Muscle of leg (tissue), 3 donors: ENCODE measurements at regions not wholly inside any gene's neighbourhood (a gene's known extent, or its start where the extent isn't known, plus 50 kb on each side); places are given as distances from the start of the nearest gene placed in this dataset.
"Not testable (repeated sequence)": the region's sequence is repeated elsewhere in the genome, so short reads cannot be mapped to it uniquely, and the experiment has no call there.

ENCODE experiments used
- DNase-seq: peaks from one replicate; pipeline ENCODE4 v3.0.0; 2013
- H3K27ac ChIP-seq: one replicate; pipeline ENCODE4 v1.5.1; 2013; ENCODE audit warnings: mild to moderate bottlenecking, low read length, control low read depth
- H3K27me3 ChIP-seq: one replicate; pipeline ENCODE4 v1.6.1; 2013; ENCODE audit warnings: low read length; ENCODE audit not compliant: control insufficient read depth, insufficient read depth
- H3K36me3 ChIP-seq: one replicate; pipeline ENCODE4 v1.6.1; 2013; ENCODE audit warnings: low read length; ENCODE audit not compliant: control insufficient read depth, insufficient read depth
- H3K4me1 ChIP-seq: one replicate; pipeline ENCODE4 v1.6.1; 2013; ENCODE audit warnings: low read length; ENCODE audit not compliant: control insufficient read depth, insufficient read depth
- H3K4me3 ChIP-seq: one replicate; pipeline ENCODE4 v1.5.1; 2013; ENCODE audit warnings: low read length, control low read depth
- H3K9me3 ChIP-seq: replicated peaks from 2 replicates; pipeline ENCODE4 v1.6.1; 2013; ENCODE audit warnings: low read depth, low read length; ENCODE audit not compliant: control insufficient read depth
- WGBS: methylation state at CpG from one replicate; pipeline ENCODE4 v1.1.5; 2013; ENCODE audit warnings: missing lambda C conversion rate; ENCODE audit not compliant: insufficient coverage; 5-methylcytosine and 5-hydroxymethylcytosine counted together

- Histone ChIP-seq H3K27me3 (no peaks in the 10 kb centered on the region), H3K27ac (no peak overlapping the region), H3K36me3 (no peaks in the 10 kb centered on the region), H3K4me1 (peaks cover 3% of the 10 kb centered on the region), H3K4me3 (no peak overlapping the region), H3K9me3 (no peaks in the 10 kb centered on the region)
- WGBS = 28% methylated on average over 5 of the region's 7 CpGs
- DNase-seq = peak; percentile 30
Measured at GRCh38 chr1:230572121-230573105, 69.9 kb upstream of the COG2 start.

- no peaks in the 10 kb centered on the region for H3K27me3 ChIP-seq
- no peaks in the 10 kb centered on the region for H3K36me3 ChIP-seq
- peaks cover 3% of the 10 kb centered on the region for H3K4me1 ChIP-seq
- no peaks in the 10 kb centered on the region for H3K9me3 ChIP-seq
- H3K27ac ChIP-seq = no peak overlapping the region
- WGBS = 80% methylated on average over 2 of the region's 4 CpGs
- DNase-seq = no peak
- H3K4me3 ChIP-seq = no peak overlapping the region
Measured at GRCh38 chr1:230570724-230571360, 71.4 kb upstream of the COG2 start.

- H3K27me3 ChIP-seq = no peaks in the 10 kb centered on the region
- no peaks in the 10 kb centered on the region for H3K9me3 ChIP-seq
- no peak overlapping the region for H3K27ac ChIP-seq
- H3K4me1 ChIP-seq = peaks cover 3% of the 10 kb centered on the region
- WGBS = 77% methylated on average over 6 of the region's 9 CpGs
- H3K36me3 ChIP-seq = no peaks in the 10 kb centered on the region
- no peak overlapping the region for H3K4me3 ChIP-seq
- no peak for DNase-seq
Measured at GRCh38 chr1:230569201-230569600, 73.1 kb upstream of the COG2 start.

GRCh38 chr1:230568676-230569075 is 73.6 kb upstream of the COG2 start:
- Histone ChIP-seq H3K36me3 (no peaks in the 10 kb centered on the region), H3K4me3 (no peak overlapping the region), H3K9me3 (no peaks in the 10 kb centered on the region), H3K27me3 (no peaks in the 10 kb centered on the region), H3K4me1 (peaks cover 3% of the 10 kb centered on the region), H3K27ac (no peak overlapping the region)
- WGBS = 58% methylated on average over 2 of the region's 4 CpGs
- DNase-seq = no peak

GRCh38 chr1:230568008-230568407 is 74.3 kb upstream of the COG2 start:
- no peak overlapping the region for H3K4me3 ChIP-seq
- H3K4me1 ChIP-seq = peaks cover 2% of the 10 kb centered on the region
- H3K36me3 ChIP-seq = no peaks in the 10 kb centered on the region
- no peaks in the 10 kb centered on the region for H3K9me3 ChIP-seq
- 67% methylated on average over 7 of the region's 8 CpGs for WGBS
- DNase-seq = no peak
- no peak overlapping the region for H3K27ac ChIP-seq
- H3K27me3 ChIP-seq = no peaks in the 10 kb centered on the region

GRCh38 chr1:230567221-230567575 is 75.1 kb upstream of the COG2 start:
- DNase-seq = no peak
- Histone ChIP-seq H3K4me1 (no peaks in the 10 kb centered on the region), H3K4me3 (no peak overlapping the region), H3K27me3 (no peaks in the 10 kb centered on the region), H3K36me3 (no peaks in the 10 kb centered on the region), H3K9me3 (no peaks in the 10 kb centered on the region), H3K27ac (no peak overlapping the region)

- no CpG with 5 or more reads among the region's 3 CpGs for WGBS
- not testable (repeated sequence) for H3K9me3 ChIP-seq, H3K36me3 ChIP-seq, H3K4me1 ChIP-seq, H3K4me3 ChIP-seq, H3K27ac ChIP-seq, H3K27me3 ChIP-seq, DNase-seq
Measured at GRCh38 chr1:230566532-230567220, 75.6 kb upstream of the COG2 start.

- no peak overlapping the region for H3K4me3 ChIP-seq
- no peaks in the 10 kb centered on the region for H3K4me1 ChIP-seq
- no peaks in the 10 kb centered on the region for H3K36me3 ChIP-seq
- no CpG with 5 or more reads among the region's 1 CpG for WGBS
- no peaks in the 10 kb centered on the region for H3K9me3 ChIP-seq
- no peak for DNase-seq
- H3K27me3 ChIP-seq = no peaks in the 10 kb centered on the region
- H3K27ac ChIP-seq = no peak overlapping the region
Measured at GRCh38 chr1:230565141-230565540, 77.1 kb upstream of the COG2 start.

GRCh38 chr1:230563591-230563990 is 78.7 kb upstream of the COG2 start:
- Histone ChIP-seq H3K9me3 (no peaks in the 10 kb centered on the region), H3K4me3 (no peak overlapping the region), H3K36me3 (no peaks in the 10 kb centered on the region), H3K27ac (no peak overlapping the region), H3K27me3 (no peaks in the 10 kb centered on the region), H3K4me1 (no peaks in the 10 kb centered on the region)
- DNase-seq = peak; percentile 47
- WGBS = no CpG with 5 or more reads among the region's 7 CpGs

- DNase-seq = no peak
- H3K4me1 ChIP-seq = no peaks in the 10 kb centered on the region
- no peaks in the 10 kb centered on the region for H3K27me3 ChIP-seq
- H3K4me3 ChIP-seq = no peak overlapping the region
- WGBS = 67% methylated on average over 3 of the region's 4 CpGs
- no peak overlapping the region for H3K27ac ChIP-seq
- H3K36me3 ChIP-seq = no peaks in the 10 kb centered on the region
- H3K9me3 ChIP-seq = no peaks in the 10 kb centered on the region
Measured at GRCh38 chr1:230561570-230561969, 80.7 kb upstream of the COG2 start.
